WERI-Rb-1 (cell line): ENCODE measurements at regions not wholly inside any gene's neighbourhood (a gene's known extent, or its start where the extent isn't known, plus 50 kb on each side); places are given as distances from the start of the nearest gene placed in this dataset.
"Not testable (repeated sequence)": the region's sequence is repeated elsewhere in the genome, so short reads cannot be mapped to it uniquely, and the experiment has no call there.

Experiments used
- DNase-seq: peaks from one replicate; pipeline ENCODE4 v3.0.0-alpha.2; 2020
- H3K27ac ChIP-seq: fragments of 250-450 bp; sonication (Bioruptor Pico); 2 replicates; pipeline ENCODE4 v1.5.1; 2020; ENCODE audit warnings: mild to moderate bottlenecking, moderate library complexity
- H3K27me3 ChIP-seq: fragments of 250-450 bp; sonication (Bioruptor Pico); 2 replicates; pipeline ENCODE4 v1.5.1; 2021; ENCODE audit warnings: mild to moderate bottlenecking, low read depth, moderate library complexity; ENCODE audit not compliant: insufficient read depth, severe bottlenecking
- H3K36me3 ChIP-seq: fragments of 250-450 bp; sonication (Bioruptor Pico); 2 replicates; pipeline ENCODE4 v1.5.1; 2020; ENCODE audit warnings: mild to moderate bottlenecking, moderate library complexity
- H3K4me3 ChIP-seq: 2 replicates; pipeline ENCODE4 v1.5.1; 2011; ENCODE audit warnings: low read depth, mild to moderate bottlenecking, control low read depth, low read length
- H3K9me3 ChIP-seq: fragments of 250-450 bp; sonication (Bioruptor Pico); 2 replicates; pipeline ENCODE4 v1.5.1; 2021; ENCODE audit warnings: mild to moderate bottlenecking, moderate library complexity; ENCODE audit not compliant: severe bottlenecking
- CTCF ChIP-seq: IDR thresholded peaks from 2 replicates; pipeline ENCODE4 v1.5.1; 2011; ENCODE audit warnings: low read depth, mild to moderate bottlenecking, control low read depth, inconsistent platforms, low read length

GRCh38 chr6:159421586-159421985, 252.4 kb downstream of the FNDC1 start:
- no peak overlapping the region for H3K4me3 ChIP-seq
- no peak for TF ChIP-seq CTCF

GRCh38 chr6:159418997-159419396, 249.8 kb downstream of the FNDC1 start:
- no peaks in the 10 kb centered on the region for H3K9me3 ChIP-seq
- H3K4me3 ChIP-seq: no peak overlapping the region
- no peak for DNase-seq
- H3K36me3 ChIP-seq: no peaks in the 10 kb centered on the region
- no peak overlapping the region for H3K27ac ChIP-seq
- H3K27me3 ChIP-seq: peaks cover 79% of the 10 kb centered on the region
- TF ChIP-seq CTCF: no peak

More at GRCh38 chr6:159421586-159421985, 252.4 kb downstream of the FNDC1 start:
- Histone ChIP-seq H3K27me3 (peaks cover 84% of the 10 kb centered on the region), H3K36me3 (no peaks in the 10 kb centered on the region), H3K9me3 (no peaks in the 10 kb centered on the region), H3K27ac (no peak overlapping the region)
- no peak for DNase-seq

GRCh38 chr6:159416891-159417560, 247.8 kb downstream of the FNDC1 start:
- DNase-seq: no peak
- Histone ChIP-seq H3K27me3 (peaks cover 67% of the 10 kb centered on the region), H3K9me3 (no peaks in the 10 kb centered on the region), H3K27ac (no peak overlapping the region), H3K36me3 (no peaks in the 10 kb centered on the region), H3K4me3 (no peak overlapping the region)
- no peak for TF ChIP-seq CTCF

- Histone ChIP-seq H3K27ac (no peak overlapping the region), H3K4me3 (no peak overlapping the region), H3K36me3 (no peaks in the 10 kb centered on the region), H3K9me3 (no peaks in the 10 kb centered on the region), H3K27me3 (peaks cover 64% of the 10 kb centered on the region)
- TF ChIP-seq CTCF: no peak
- no peak for DNase-seq
Measured at GRCh38 chr6:159415540-159415939, 246.3 kb downstream of the FNDC1 start.

- DNase-seq: no peak
- TF ChIP-seq CTCF: no peak
- H3K4me3 ChIP-seq: no peak overlapping the region
- no peak overlapping the region for H3K27ac ChIP-seq
- H3K27me3 ChIP-seq: peaks cover 61% of the 10 kb centered on the region
- no peaks in the 10 kb centered on the region for H3K9me3 ChIP-seq
- no peaks in the 10 kb centered on the region for H3K36me3 ChIP-seq
Measured at GRCh38 chr6:159414711-159415110, 245.5 kb downstream of the FNDC1 start.

DNA sequence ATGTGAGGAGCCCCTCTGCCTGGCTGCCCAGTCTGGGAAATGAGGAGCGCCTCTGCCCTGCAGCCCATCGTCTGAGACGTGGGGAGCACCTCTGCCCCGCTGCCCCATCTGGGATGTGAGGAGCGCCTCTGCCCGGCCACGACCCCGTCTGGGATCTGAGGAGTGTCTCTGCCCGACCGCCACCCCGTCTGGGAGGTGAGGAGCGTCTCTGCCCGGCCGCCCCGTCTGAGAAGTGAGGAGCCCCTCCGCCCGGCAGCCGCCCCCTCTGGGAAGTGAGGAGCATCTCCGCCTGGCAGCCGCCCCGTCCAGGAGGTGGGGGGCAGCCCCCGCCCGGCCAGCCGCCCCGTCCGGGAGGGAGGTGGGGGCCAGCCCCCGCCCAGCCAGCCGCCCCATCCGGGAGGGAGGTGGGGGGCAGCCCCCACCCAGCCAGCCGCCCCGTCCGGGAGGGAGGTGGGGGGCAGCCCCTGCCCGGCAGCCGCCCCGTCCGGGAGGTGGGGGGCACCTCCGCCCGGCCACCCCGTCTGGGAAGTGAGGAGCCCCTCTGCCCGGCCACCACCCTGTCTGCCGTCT, 238.1 kb downstream of the FNDC1 start:
- H3K27ac ChIP-seq, DNase-seq, H3K36me3 ChIP-seq, H3K9me3 ChIP-seq, H3K4me3 ChIP-seq: not testable (repeated sequence)
- H3K27me3 ChIP-seq: peaks cover 61% of the 10 kb centered on the region
